PC-3 (cell line): ENCODE measurements at regions not wholly inside any gene's neighbourhood (a gene's known extent, or its start where the extent isn't known, plus 50 kb on each side); places are given as distances from the start of the nearest gene placed in this dataset.

Source experiments
- EZH2 ChIP-seq: fragments of 300-600 bp; sonication (generic); IDR thresholded peaks from one replicate; pipeline ENCODE4 v1.6.1; 2017; ENCODE audit warnings: antibody characterized with exemption, mild to moderate bottlenecking, low read length; ENCODE audit not compliant: unreplicated experiment
- TF ChIP-seq, protein P1 (sequence below): fragments of 300-600 bp; sonication (generic); conservative IDR thresholded peaks from 2 replicates; pipeline ENCODE4 v1.5.1; 2017; ENCODE audit warnings: antibody characterized with exemption, low read depth, mild to moderate bottlenecking, low read length

DNA sequence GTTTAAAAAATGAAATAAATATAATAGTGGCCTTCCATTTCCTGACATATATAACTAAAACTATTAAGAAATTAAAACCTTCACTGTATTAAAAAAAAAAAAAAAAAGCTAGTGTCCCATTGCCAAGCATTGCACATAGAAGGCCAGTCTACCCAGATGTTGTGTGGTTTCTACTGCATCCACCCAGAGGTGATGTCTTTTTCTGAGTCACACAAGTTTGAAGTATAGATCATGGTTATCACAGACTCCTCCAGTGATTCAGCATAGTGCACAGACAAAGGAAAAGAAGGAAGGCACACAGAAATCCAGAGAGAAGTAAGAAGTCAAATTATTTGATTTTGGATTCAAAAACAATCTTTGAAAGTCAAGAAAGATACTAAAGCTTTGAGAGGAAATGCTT is 429.0 kb downstream of the ETV1 start:
- TF ChIP-seq, protein P1, sequence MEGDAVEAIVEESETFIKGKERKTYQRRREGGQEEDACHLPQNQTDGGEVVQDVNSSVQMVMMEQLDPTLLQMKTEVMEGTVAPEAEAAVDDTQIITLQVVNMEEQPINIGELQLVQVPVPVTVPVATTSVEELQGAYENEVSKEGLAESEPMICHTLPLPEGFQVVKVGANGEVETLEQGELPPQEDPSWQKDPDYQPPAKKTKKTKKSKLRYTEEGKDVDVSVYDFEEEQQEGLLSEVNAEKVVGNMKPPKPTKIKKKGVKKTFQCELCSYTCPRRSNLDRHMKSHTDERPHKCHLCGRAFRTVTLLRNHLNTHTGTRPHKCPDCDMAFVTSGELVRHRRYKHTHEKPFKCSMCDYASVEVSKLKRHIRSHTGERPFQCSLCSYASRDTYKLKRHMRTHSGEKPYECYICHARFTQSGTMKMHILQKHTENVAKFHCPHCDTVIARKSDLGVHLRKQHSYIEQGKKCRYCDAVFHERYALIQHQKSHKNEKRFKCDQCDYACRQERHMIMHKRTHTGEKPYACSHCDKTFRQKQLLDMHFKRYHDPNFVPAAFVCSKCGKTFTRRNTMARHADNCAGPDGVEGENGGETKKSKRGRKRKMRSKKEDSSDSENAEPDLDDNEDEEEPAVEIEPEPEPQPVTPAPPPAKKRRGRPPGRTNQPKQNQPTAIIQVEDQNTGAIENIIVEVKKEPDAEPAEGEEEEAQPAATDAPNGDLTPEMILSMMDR, result no peak
- TF ChIP-seq EZH2, result no peak
